Kidney epithelial cell (primary cell): ENCODE measurements at regions not wholly inside any gene's neighbourhood (a gene's known extent, or its start where the extent isn't known, plus 50 kb on each side); places are given as distances from the start of the nearest gene placed in this dataset.

ENCODE experiments used
- DNase-seq: peaks from one replicate; pipeline ENCODE4 v3.0.0-alpha.2; 2010; ENCODE audit warnings: low read depth
- H3K27me3 ChIP-seq: 2 replicates; pipeline ENCODE4 v1.6.0; 2011; ENCODE audit warnings: low read length; ENCODE audit not compliant: control insufficient read depth, insufficient read depth
- H3K36me3 ChIP-seq: 2 replicates; pipeline ENCODE4 v1.5.1; 2011; ENCODE audit warnings: low read length; ENCODE audit not compliant: control insufficient read depth, insufficient read depth
- H3K4me3 ChIP-seq: 2 replicates; pipeline ENCODE4 v1.5.1; 2011; ENCODE audit warnings: low read depth, mild to moderate bottlenecking, control low read depth, low read length
- CTCF ChIP-seq: IDR thresholded peaks from 2 replicates; pipeline ENCODE4 v1.5.1; 2011; ENCODE audit warnings: mild to moderate bottlenecking, moderate library complexity, low read length, control low read depth, inconsistent platforms; ENCODE audit not compliant: insufficient read depth, poor library complexity, severe bottlenecking

GRCh38 chr15:45831787-45832186 is 197.0 kb downstream of the SQOR start:
- H3K36me3 ChIP-seq: no peaks in the 10 kb centered on the region
- H3K27me3 ChIP-seq: no peaks in the 10 kb centered on the region
- H3K4me3 ChIP-seq: no peak overlapping the region
- TF ChIP-seq CTCF: no peak
- no peak for DNase-seq

GRCh38 chr15:45834622-45835021 is 199.8 kb downstream of the SQOR start:
- no peak for DNase-seq
- no peak for TF ChIP-seq CTCF
- Histone ChIP-seq H3K27me3 (no peaks in the 10 kb centered on the region), H3K36me3 (no peaks in the 10 kb centered on the region), H3K4me3 (no peak overlapping the region)

GRCh38 chr15:45842151-45842550 is 207.3 kb downstream of the SQOR start:
- Histone ChIP-seq H3K4me3 (no peak overlapping the region), H3K27me3 (no peaks in the 10 kb centered on the region), H3K36me3 (no peaks in the 10 kb centered on the region)
- DNase-seq: no peak
- no peak for TF ChIP-seq CTCF

GRCh38 chr15:45847645-45848044 is 212.8 kb downstream of the SQOR start:
- no peaks in the 10 kb centered on the region for H3K27me3 ChIP-seq
- TF ChIP-seq CTCF: no peak
- no peak for DNase-seq
- H3K4me3 ChIP-seq: no peak overlapping the region
- H3K36me3 ChIP-seq: no peaks in the 10 kb centered on the region

- no peak for TF ChIP-seq CTCF
- no peaks in the 10 kb centered on the region for H3K27me3 ChIP-seq
- no peak overlapping the region for H3K4me3 ChIP-seq
- H3K36me3 ChIP-seq: no peaks in the 10 kb centered on the region
- peak; percentile 43 for DNase-seq
These were observed 214.3 kb downstream of the SQOR start for GRCh38 chr15:45849136-45849535.

GRCh38 chr15:45854455-45855202 is 219.8 kb downstream of the SQOR start:
- Histone ChIP-seq H3K36me3 (no peaks in the 10 kb centered on the region), H3K27me3 (no peaks in the 10 kb centered on the region), H3K4me3 (no peak overlapping the region)
- no peak for DNase-seq
- no peak for TF ChIP-seq CTCF
